Panc1 (cell line): ENCODE measurements at regions not wholly inside any gene's neighbourhood (a gene's known extent, or its start where the extent isn't known, plus 50 kb on each side); places are given as distances from the start of the nearest gene placed in this dataset.

Experiments
- ATAC-seq: fragments of 200-7000 bp; cut with Tn5 transposase; 2 replicates; pipeline ENCODE4 v1.9.1; 2020; ENCODE audit warnings: mild to moderate bottlenecking, moderate library complexity
- BruUV-seq: library from RNA; stranded (reverse); fragments of 400-500 nt; replicated peaks from 2 replicates; lab custom pipeline; 2021; lab: Mats Ljungman, UMichigan
- CTCF ChIA-PET: fragments of 300-600 bp; sonication (Branson Sonifier 250); formaldehyde crosslinking; loops from one replicate; lab custom pipeline; 2022; ENCODE audit warnings: antibody characterized with exemption; lab: Charles Lee
- POLR2A ChIA-PET: fragments of 300-600 bp; sonication (Branson Sonifier 250); formaldehyde crosslinking; loops from one replicate; lab custom pipeline; 2022; ENCODE audit warnings: antibody characterized with exemption; lab: Charles Lee
- DNase-seq: peaks from one replicate; pipeline ENCODE4 v3.0.0-alpha.2; 2010; ENCODE audit warnings: low read depth, low spot score
- H3K27ac ChIP-seq: 2 replicates; pipeline ENCODE4 v1.5.1; 2011; ENCODE audit warnings: mild to moderate bottlenecking, low read length, inconsistent platforms
- H3K27me3 ChIP-seq: fragments of 200-500 bp; sonication (Bioruptor generic); 2 replicates; pipeline ENCODE4 v1.6.0; 2014; ENCODE audit warnings: low read length, inconsistent platforms; ENCODE audit not compliant: control insufficient read depth, insufficient read depth
- H3K36me3 ChIP-seq: fragments of 200-500 bp; sonication (Bioruptor generic); 2 replicates; pipeline ENCODE4 v1.5.1; 2014; ENCODE audit warnings: inconsistent platforms, mild to moderate bottlenecking, low read length, moderate library complexity; ENCODE audit not compliant: control insufficient read depth, insufficient read depth
- H3K4me1 ChIP-seq: 2 replicates; pipeline ENCODE4 v1.5.1; 2011; ENCODE audit warnings: inconsistent platforms, mild to moderate bottlenecking, low read length, moderate library complexity; ENCODE audit not compliant: control insufficient read depth, insufficient read depth
- H3K4me3 ChIP-seq, 2 experiments: 2 replicates each; pipeline ENCODE4 v1.5.1; 2011 to 2012; ENCODE audit warnings: low read depth in 2 of 2, low read length in 2 of 2, mild to moderate bottlenecking in 2 of 2, inconsistent platforms in 1 of 2, moderate library complexity in 1 of 2
- H3K9me3 ChIP-seq: fragments of 200-500 bp; sonication (Bioruptor generic); 2 replicates; pipeline ENCODE4 v1.5.1; 2014; ENCODE audit warnings: low read depth, mild to moderate bottlenecking, inconsistent platforms, low read length, moderate library complexity; ENCODE audit not compliant: control insufficient read depth, insufficient read depth
- POLR2AphosphoS5 ChIP-seq: IDR thresholded peaks from 2 replicates; pipeline ENCODE4 v1.6.1; 2012; ENCODE audit warnings: mild to moderate bottlenecking, low read depth, low read length, moderate library complexity
- SIN3A ChIP-seq: IDR thresholded peaks from 2 replicates; pipeline ENCODE4 v1.6.1; 2012; ENCODE audit warnings: low read depth, mild to moderate bottlenecking, low read length, moderate library complexity, borderline replicate concordance; ENCODE audit not compliant: insufficient read depth
- TCF7L2 ChIP-seq: IDR thresholded peaks from 2 replicates; pipeline ENCODE4 v1.6.1; 2011; ENCODE audit warnings: mild to moderate bottlenecking, low read depth, low read length, inconsistent platforms
- in situ Hi-C: cut with HindIII; loops from 2 replicates; pipeline ENCODE4 v1.10.0; 2016; ENCODE audit warnings: low sequenced_read_pairs, low pct_unique_long_range_greater_than_20kb
- intact Hi-C: fragments of 100-400 bp; cut with micrococcal nuclease; formaldehyde crosslinking; loops from one replicate; pipeline ENCODE4 v1.10.0; 2022; ENCODE audit not compliant: unreplicated experiment
- TF ChIP-seq, protein P1 (sequence below): fragments of 450-650 bp; IDR thresholded peaks from 2 replicates; pipeline ENCODE4 v1.5.1; 2017; ENCODE audit warnings: mild to moderate bottlenecking
- TF ChIP-seq, protein P2 (sequence below), 2 experiments: IDR thresholded peaks; 2 replicates each; pipeline ENCODE4 v1.6.1; 2011 to 2012; ENCODE audit warnings: low read depth in 2 of 2, control low read depth in 1 of 2, low read length in 1 of 2, mild to moderate bottlenecking in 1 of 2, moderate library complexity in 1 of 2; ENCODE audit not compliant: insufficient read depth in 1 of 2

DNA sequence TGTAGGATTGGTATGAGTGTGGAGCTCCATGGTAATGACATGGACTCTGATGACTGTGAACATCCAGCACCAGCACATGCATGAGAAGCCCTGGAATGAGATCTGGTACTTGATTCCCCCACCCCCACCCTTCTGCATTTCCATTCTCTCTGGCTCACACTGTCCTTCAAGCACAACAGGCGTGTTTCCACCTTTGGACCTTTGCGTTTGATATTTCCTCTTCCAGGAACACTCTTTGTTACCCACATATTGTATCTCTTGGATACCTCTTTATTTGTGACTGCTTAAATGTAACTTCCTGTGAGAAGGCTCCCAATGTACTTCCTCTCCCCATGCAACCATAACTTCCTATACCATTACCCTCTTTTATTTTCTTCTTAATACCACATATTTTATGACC is 263.8 kb downstream of the HNMT start:
- Histone ChIP-seq H3K27ac (no peak overlapping the region), H3K36me3 (no peaks in the 10 kb centered on the region), H3K4me1 (no peaks in the 10 kb centered on the region), H3K4me3 (no peak overlapping the region), H3K9me3 (no peaks in the 10 kb centered on the region), H3K27me3 (no peaks in the 10 kb centered on the region)
- POLR2A ChIA-PET, result no interaction called here
- in situ Hi-C loops (no loop called here), intact Hi-C loops (no loop called here)
- CTCF ChIA-PET, result no interaction called here
- DNase-seq (no peak), ATAC-seq (no peak)
- BruUV-seq, result no TSS peak
- TF ChIP-seq TCF7L2 (no peak), SIN3A (no peak), POLR2AphosphoS5 (no peak)
- TF ChIP-seq, protein P1, sequence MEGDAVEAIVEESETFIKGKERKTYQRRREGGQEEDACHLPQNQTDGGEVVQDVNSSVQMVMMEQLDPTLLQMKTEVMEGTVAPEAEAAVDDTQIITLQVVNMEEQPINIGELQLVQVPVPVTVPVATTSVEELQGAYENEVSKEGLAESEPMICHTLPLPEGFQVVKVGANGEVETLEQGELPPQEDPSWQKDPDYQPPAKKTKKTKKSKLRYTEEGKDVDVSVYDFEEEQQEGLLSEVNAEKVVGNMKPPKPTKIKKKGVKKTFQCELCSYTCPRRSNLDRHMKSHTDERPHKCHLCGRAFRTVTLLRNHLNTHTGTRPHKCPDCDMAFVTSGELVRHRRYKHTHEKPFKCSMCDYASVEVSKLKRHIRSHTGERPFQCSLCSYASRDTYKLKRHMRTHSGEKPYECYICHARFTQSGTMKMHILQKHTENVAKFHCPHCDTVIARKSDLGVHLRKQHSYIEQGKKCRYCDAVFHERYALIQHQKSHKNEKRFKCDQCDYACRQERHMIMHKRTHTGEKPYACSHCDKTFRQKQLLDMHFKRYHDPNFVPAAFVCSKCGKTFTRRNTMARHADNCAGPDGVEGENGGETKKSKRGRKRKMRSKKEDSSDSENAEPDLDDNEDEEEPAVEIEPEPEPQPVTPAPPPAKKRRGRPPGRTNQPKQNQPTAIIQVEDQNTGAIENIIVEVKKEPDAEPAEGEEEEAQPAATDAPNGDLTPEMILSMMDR, result no peak
- TF ChIP-seq, protein P2, sequence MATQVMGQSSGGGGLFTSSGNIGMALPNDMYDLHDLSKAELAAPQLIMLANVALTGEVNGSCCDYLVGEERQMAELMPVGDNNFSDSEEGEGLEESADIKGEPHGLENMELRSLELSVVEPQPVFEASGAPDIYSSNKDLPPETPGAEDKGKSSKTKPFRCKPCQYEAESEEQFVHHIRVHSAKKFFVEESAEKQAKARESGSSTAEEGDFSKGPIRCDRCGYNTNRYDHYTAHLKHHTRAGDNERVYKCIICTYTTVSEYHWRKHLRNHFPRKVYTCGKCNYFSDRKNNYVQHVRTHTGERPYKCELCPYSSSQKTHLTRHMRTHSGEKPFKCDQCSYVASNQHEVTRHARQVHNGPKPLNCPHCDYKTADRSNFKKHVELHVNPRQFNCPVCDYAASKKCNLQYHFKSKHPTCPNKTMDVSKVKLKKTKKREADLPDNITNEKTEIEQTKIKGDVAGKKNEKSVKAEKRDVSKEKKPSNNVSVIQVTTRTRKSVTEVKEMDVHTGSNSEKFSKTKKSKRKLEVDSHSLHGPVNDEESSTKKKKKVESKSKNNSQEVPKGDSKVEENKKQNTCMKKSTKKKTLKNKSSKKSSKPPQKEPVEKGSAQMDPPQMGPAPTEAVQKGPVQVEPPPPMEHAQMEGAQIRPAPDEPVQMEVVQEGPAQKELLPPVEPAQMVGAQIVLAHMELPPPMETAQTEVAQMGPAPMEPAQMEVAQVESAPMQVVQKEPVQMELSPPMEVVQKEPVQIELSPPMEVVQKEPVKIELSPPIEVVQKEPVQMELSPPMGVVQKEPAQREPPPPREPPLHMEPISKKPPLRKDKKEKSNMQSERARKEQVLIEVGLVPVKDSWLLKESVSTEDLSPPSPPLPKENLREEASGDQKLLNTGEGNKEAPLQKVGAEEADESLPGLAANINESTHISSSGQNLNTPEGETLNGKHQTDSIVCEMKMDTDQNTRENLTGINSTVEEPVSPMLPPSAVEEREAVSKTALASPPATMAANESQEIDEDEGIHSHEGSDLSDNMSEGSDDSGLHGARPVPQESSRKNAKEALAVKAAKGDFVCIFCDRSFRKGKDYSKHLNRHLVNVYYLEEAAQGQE (IDR thresholded peaks at IDR 0.05; ENCODE audit: insufficient read depth in 1 of 2, low read depth in 2 of 2, low read length in 1 of 2), result no peak

DNA sequence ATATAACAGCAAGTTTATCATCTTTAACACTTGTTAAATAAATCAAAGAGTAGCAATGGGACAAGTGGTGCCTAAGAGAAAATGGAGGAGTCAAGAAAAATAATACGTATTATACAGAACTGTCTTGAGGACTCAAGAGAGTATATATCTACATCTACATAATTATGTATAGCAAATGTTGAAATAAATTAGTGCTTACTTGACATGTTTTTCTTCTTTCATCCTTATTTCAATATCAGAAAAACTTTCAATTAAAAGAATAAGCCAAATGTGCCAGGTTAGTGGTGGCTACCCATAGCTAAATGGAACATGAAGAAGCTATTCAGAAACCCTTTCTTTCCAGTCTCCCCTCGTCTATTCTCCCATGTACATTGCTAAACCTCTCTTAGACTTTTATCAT is 267.3 kb upstream of the SPOPL start:
- in situ Hi-C loops, result no loop called here
- H3K27me3 ChIP-seq, result no peaks in the 10 kb centered on the region
- no peaks in the 10 kb centered on the region for H3K36me3 ChIP-seq
- no peak overlapping the region for H3K27ac ChIP-seq
- no peak overlapping the region for H3K4me3 ChIP-seq
- ChIA-PET POLR2A (no interaction called here), CTCF (no interaction called here)
- no peak for ATAC-seq
- intact Hi-C loops, result no loop called here
- no peaks in the 10 kb centered on the region for H3K9me3 ChIP-seq
- TF ChIP-seq TCF7L2 (no peak), SIN3A (no peak), POLR2AphosphoS5 (no peak)
- TF ChIP-seq, protein P1, result no peak
- TF ChIP-seq, protein P2 (IDR thresholded peaks at IDR 0.05; ENCODE audit: insufficient read depth in 1 of 2, low read depth in 2 of 2, low read length in 1 of 2), result no peak
- BruUV-seq, result no TSS peak
- no peak for DNase-seq
- H3K4me1 ChIP-seq, result no peaks in the 10 kb centered on the region
